ENCODE measurements at regions not wholly inside any gene's neighbourhood (a gene's known extent, or its start where the extent isn't known, plus 50 kb on each side); places are given as distances from the start of the nearest gene placed in this dataset.

GRCh38 chr4:152014280-152014679, 253.5 kb upstream of the GATB start:
- DNase-seq (ENCODE audit: low read depth) = no peak
- no peak for TF ChIP-seq CTCF (conservative IDR thresholded peaks at IDR 0.05; ENCODE audit: low read depth, low read length)
- H3K4me3 ChIP-seq (ENCODE audit: low read length) = no peak overlapping the region

DNA sequence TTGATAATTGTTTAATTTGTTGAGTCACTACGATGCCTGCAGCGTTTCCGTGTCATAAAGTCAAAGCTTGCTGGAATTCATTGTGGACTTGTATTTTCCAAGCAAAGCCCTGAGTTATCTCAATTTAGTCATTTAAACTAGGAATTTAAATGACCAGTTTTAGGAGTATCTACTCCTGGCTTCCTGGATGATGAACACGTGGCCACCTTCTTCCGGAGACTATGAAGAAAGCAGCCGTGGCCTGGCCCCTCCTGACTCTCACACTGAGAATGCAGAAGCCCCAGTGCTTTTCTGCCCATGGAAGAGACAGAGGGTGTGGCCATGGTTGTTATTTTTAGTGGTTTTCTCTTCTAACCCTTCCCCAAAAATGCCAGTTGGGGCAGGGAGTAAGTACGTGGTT, 250.7 kb upstream of the GATB start:
- H3K4me3 ChIP-seq (ENCODE audit: low read length) = no peak overlapping the region
- no peak for TF ChIP-seq CTCF (conservative IDR thresholded peaks at IDR 0.05; ENCODE audit: low read depth, low read length)
- no peak for DNase-seq (ENCODE audit: low read depth)

DNA sequence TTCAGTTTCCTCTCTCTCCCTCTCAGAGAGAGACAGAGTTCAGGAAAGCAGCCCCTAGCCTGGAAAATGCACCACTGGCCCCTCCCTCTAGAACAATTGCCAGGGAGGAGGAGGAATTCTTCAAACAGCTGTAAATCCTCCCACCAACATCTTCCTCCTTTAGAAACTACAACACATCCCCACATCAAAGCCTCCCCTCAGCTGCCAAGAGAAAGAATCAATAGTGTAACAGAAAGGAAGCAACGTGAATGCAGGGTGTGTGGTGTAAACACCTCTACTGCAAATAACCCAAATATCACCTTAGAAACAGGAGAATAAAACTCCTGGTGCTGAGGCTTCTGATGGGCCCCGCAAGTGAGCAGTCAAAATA, 249.9 kb upstream of the GATB start:
- no peak for TF ChIP-seq CTCF (conservative IDR thresholded peaks at IDR 0.05; ENCODE audit: low read depth, low read length)
- H3K4me3 ChIP-seq (ENCODE audit: low read length) = no peak overlapping the region
- no peak for DNase-seq (ENCODE audit: low read depth)

GRCh38 chr4:152009983-152010709, 249.3 kb upstream of the GATB start:
- no peak for DNase-seq (ENCODE audit: low read depth)
- H3K4me3 ChIP-seq (ENCODE audit: low read length) = no peak overlapping the region
- TF ChIP-seq CTCF (conservative IDR thresholded peaks at IDR 0.05; ENCODE audit: low read depth, low read length) = no peak

- TF ChIP-seq CTCF (conservative IDR thresholded peaks at IDR 0.05; ENCODE audit: low read depth, low read length) = no peak
- peak; percentile 11 for DNase-seq (ENCODE audit: low read depth)
- H3K4me3 ChIP-seq (ENCODE audit: low read length) = no peak overlapping the region
Measured at GRCh38 chr4:152009031-152009670, 248.3 kb upstream of the GATB start.

GRCh38 chr4:152007111-152007510, 246.3 kb upstream of the GATB start:
- DNase-seq (ENCODE audit: low read depth) = no peak
- TF ChIP-seq CTCF (conservative IDR thresholded peaks at IDR 0.05; ENCODE audit: low read depth, low read length) = no peak
- no peak overlapping the region for H3K4me3 ChIP-seq (ENCODE audit: low read length)

GRCh38 chr4:152004801-152005200, 244.0 kb upstream of the GATB start:
- TF ChIP-seq CTCF (conservative IDR thresholded peaks at IDR 0.05; ENCODE audit: low read depth, low read length) = no peak
- H3K4me3 ChIP-seq (ENCODE audit: low read length) = no peak overlapping the region
- no peak for DNase-seq (ENCODE audit: low read depth)

Measured in retinal pigment epithelial cell (primary cell).